Neural progenitor cell (in vitro differentiated cells): ENCODE measurements at regions not wholly inside any gene's neighbourhood (a gene's known extent, or its start where the extent isn't known, plus 50 kb on each side); places are given as distances from the start of the nearest gene placed in this dataset.

ENCODE experiments used
- CTCF ChIP-seq: fragments of 200-600 bp; sonication (generic); IDR thresholded peaks from 2 replicates; pipeline ENCODE4 v1.5.1; 2017; ENCODE audit warnings: antibody characterized with exemption, mild to moderate bottlenecking
- EZH2phosphoT487 ChIP-seq: fragments of 200-600 bp; sonication (generic); IDR thresholded peaks from 2 replicates; pipeline ENCODE4 v1.6.1; 2017; ENCODE audit warnings: antibody characterized with exemption

- TF ChIP-seq CTCF, result no peak
- no peak for TF ChIP-seq EZH2phosphoT487
These were observed 488.3 kb downstream of the INSC start for GRCh38 chr11:15602785-15603567.
